Fibroblast of lung (primary cell): ENCODE measurements at regions not wholly inside any gene's neighbourhood (a gene's known extent, or its start where the extent isn't known, plus 50 kb on each side); places are given as distances from the start of the nearest gene placed in this dataset.

Experiments
- EZH2 ChIP-seq: IDR thresholded peaks from 2 replicates; pipeline ENCODE4 v1.5.1; 2012; ENCODE audit warnings: low read length, control low read depth, mild to moderate bottlenecking; ENCODE audit errors: missing control alignments
- TF ChIP-seq, protein P1 (sequence below), 2 donors: IDR thresholded peaks in 1 of 2; conservative IDR thresholded peaks in 1 of 2; 1 replicate in 1 of 2; 2 replicates in 1 of 2; pipeline ENCODE4 v1.5.1; 2011 to 2012; ENCODE audit warnings: low read length in 2 of 2, control low read depth in 1 of 2, inconsistent platforms in 1 of 2, low read depth in 1 of 2, mild to moderate bottlenecking in 1 of 2

DNA sequence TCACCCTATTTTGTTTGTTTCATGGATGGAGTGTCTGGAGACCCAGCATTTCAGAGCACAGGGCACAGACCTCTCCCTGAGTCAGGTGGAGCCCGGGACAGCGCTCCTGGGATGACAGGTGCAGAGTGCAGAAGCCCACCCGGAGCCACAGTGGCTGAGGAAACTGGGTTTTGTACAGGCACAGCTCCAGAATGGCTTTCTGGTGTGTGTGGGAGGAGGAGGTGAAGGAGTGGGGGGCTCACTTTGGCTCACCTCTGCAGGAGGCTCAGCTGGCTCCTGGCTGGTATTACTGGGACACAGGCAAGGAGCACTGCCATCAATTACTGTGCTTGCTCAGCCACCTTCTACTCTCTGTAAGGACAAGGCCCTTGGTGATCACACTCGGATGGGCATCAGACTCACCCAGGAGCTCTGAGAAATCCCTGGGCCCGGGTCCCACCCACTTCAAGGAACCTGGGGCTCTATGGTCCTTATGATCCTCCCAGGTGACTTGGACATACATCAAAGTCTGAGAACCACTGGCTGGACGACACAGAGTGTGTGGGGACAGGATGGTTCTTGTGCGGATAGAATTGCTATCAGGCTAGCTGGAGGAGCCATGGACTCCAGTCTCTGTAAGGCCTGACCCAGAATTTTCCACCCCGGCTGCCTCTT lies 221.1 kb upstream of the ZNF32 start:
- TF ChIP-seq, protein P1, sequence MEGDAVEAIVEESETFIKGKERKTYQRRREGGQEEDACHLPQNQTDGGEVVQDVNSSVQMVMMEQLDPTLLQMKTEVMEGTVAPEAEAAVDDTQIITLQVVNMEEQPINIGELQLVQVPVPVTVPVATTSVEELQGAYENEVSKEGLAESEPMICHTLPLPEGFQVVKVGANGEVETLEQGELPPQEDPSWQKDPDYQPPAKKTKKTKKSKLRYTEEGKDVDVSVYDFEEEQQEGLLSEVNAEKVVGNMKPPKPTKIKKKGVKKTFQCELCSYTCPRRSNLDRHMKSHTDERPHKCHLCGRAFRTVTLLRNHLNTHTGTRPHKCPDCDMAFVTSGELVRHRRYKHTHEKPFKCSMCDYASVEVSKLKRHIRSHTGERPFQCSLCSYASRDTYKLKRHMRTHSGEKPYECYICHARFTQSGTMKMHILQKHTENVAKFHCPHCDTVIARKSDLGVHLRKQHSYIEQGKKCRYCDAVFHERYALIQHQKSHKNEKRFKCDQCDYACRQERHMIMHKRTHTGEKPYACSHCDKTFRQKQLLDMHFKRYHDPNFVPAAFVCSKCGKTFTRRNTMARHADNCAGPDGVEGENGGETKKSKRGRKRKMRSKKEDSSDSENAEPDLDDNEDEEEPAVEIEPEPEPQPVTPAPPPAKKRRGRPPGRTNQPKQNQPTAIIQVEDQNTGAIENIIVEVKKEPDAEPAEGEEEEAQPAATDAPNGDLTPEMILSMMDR (conservative IDR thresholded peaks at IDR 0.05 in 1 of 2, IDR thresholded peaks at IDR 0.05 in 1 of 2; ENCODE audit: low read depth in 1 of 2, low read length in 2 of 2) = no peak
- TF ChIP-seq EZH2 = no peak
